HG03060 (cell line): ENCODE measurements at regions not wholly inside any gene's neighbourhood (a gene's known extent, or its start where the extent isn't known, plus 50 kb on each side); places are given as distances from the start of the nearest gene placed in this dataset.
A peak's percentile ranks its signal among the peaks of the same experiment; 100 is the strongest.
"Not testable (repeated sequence)": the region's sequence is repeated elsewhere in the genome, so short reads cannot be mapped to it uniquely, and the experiment has no call there.

Source experiments
- ATAC-seq: cut with Tn5 transposase; IDR thresholded peaks from one replicate; pipeline ENCODE4 v1.9.1; 2021; ENCODE audit warnings: low read depth, moderate number of reproducible peaks; ENCODE audit not compliant: unreplicated experiment

GRCh38 chr12:47382305-47382704, 302.5 kb upstream of the AMIGO2 start:
- no peak for ATAC-seq

GRCh38 chr12:47378907-47379306, 299.1 kb upstream of the AMIGO2 start:
- ATAC-seq, result no peak

DNA sequence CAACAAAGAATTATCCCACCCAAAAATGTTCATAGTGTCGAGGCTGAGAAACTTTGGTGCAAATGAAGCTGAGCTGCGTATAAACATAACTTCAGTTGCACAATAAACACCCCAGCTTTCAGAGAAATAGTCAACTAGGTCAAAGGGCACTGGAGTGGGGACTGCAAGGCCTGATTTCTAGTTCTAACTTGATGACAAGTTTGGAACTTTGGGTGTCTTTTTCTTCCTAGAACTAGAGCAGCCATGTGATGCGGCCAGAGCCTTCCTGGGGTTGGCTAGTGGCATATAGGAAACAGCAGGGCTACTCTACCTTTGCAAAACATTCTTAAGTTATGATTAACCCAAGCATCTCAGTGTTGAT, 298.4 kb upstream of the AMIGO2 start:
- ATAC-seq, result no peak

- ATAC-seq, result no peak
Measured at GRCh38 chr12:47377414-47378221, 297.9 kb upstream of the AMIGO2 start.

DNA sequence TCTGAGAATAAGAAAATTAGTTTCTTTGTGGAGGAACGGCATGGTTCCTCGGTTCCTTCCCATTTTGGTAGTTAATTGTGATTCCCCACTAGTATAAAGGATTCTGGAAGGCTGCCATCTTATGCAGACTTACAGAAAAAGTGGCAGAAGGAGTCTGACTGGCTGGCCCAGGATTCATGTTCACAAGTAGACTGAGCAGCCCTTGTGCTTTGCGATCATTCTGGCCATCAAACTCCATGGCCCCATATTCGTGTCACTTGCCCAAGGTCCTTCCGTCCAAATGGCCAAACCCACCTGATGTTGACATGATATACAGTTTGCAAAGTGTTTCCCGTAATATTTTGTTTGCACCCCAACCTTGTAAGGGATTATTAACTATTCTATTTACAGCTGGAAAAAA, 297.2 kb upstream of the AMIGO2 start:
- no peak for ATAC-seq

- no peak for ATAC-seq
Measured at GRCh38 chr12:47373554-47374150, 293.9 kb upstream of the AMIGO2 start.

DNA sequence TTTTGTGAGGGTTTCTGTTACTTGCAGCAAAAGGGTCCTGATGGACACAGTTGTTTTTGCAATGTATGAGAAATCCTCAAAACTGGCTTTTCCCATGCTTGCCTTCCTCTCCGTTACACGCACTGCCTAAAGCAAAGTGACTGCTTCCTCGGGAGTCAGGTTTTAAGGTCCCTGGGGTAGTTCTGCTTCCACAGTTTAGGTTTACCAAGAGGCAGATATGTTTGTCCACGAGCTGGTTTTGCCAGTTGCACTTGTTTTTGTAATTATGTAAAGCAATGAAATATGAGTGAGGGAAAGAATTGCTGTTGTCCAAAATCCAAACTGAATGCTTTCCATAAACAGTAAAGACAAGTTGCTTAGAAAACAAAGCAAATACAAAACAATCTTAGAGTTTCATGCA, 290.7 kb upstream of the AMIGO2 start:
- ATAC-seq, result no peak

GRCh38 chr12:47369085-47369484, 289.3 kb upstream of the AMIGO2 start:
- no peak for ATAC-seq

DNA sequence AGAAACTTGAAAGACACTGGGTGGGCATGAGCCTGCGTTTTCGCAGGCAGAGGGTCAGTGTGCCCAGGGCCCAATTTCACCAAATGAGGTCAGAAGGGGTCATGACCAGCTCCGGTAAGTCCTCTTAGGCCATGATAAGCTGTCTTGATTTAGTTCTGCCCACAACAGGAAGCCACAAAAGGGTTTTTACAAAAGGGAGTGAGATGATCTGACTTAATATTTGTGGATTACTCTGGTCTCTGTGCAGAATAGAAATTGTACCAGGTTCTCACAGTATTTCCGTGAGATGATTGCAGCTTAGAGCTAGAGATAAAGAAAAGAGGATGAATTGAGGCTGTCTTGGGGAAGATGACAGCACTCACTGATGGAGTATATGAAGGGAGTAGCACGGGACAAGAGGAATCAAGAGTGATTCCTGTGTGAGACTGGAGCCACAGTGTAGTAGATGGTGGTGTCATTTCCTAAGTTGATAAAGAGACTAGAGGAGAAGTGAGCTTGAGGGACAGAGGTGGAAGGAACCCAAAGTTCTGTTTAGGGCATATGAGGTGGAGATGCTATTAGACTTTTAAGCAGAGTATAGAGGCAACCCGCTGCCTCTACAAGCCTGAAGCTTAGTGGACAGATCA, 288.3 kb upstream of the AMIGO2 start:
- ATAC-seq, result no peak

- no peak for ATAC-seq
Measured at GRCh38 chr12:47366579-47366978, 286.8 kb upstream of the AMIGO2 start.

DNA sequence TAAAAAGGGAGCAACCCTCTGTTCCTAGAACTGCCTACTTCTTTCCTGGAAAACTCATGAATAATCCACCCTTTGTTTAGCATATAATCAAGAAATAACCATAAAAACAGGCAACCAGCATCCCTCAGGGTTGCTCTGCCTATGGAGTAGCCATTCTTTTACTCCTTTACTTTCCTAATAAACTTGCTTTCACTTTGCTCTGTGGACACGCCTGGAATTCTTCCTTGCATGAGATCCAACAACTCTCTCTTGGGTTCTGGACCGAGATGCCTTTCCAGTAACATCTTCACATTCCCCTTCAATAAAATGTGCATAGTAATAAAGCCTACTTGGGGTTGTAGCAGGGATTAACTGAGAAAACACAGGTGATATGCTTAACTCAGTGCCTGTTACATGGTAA, 286.4 kb upstream of the AMIGO2 start:
- ATAC-seq, result no peak

- not testable (repeated sequence) for ATAC-seq
Measured at GRCh38 chr12:47365443-47366076, 285.8 kb upstream of the AMIGO2 start.

GRCh38 chr12:47364261-47364660, 284.5 kb upstream of the AMIGO2 start:
- no peak for ATAC-seq

GRCh38 chr12:47362126-47362705, 282.5 kb upstream of the AMIGO2 start:
- ATAC-seq, result no peak

DNA sequence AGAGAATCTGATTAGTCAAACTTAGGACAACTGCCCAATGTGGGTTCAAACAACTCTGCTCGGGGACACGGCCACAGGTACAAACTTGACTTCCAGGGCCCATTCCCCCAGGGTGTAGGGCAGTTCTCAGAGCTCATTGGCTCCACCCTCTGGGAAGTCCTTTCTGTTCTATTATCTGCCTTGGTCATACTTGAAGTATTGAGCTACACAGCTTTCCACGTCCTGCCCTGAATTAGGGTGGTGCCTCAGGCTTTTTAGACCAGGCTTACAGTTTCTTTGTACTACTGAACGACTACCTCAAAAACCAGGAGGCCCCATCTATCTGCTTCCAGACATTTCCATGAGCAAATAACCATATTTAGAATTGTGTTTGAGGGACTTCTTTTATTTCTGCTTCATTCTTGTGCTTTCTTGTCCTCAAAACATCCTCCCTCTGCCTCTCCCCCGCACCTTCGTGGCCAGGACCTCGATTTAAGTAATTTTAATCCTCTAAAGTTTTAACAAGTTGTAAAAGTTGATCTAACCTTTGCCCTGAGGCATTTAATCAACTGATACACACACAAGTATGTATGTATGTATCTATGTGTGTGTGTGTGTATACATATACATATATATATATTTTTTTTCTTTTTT, 281.7 kb upstream of the AMIGO2 start:
- ATAC-seq, result peak; percentile 47

GRCh38 chr12:47360771-47361388, 281.1 kb upstream of the AMIGO2 start:
- ATAC-seq, result no peak

GRCh38 chr12:47360093-47360480, 280.3 kb upstream of the AMIGO2 start:
- no peak for ATAC-seq

DNA sequence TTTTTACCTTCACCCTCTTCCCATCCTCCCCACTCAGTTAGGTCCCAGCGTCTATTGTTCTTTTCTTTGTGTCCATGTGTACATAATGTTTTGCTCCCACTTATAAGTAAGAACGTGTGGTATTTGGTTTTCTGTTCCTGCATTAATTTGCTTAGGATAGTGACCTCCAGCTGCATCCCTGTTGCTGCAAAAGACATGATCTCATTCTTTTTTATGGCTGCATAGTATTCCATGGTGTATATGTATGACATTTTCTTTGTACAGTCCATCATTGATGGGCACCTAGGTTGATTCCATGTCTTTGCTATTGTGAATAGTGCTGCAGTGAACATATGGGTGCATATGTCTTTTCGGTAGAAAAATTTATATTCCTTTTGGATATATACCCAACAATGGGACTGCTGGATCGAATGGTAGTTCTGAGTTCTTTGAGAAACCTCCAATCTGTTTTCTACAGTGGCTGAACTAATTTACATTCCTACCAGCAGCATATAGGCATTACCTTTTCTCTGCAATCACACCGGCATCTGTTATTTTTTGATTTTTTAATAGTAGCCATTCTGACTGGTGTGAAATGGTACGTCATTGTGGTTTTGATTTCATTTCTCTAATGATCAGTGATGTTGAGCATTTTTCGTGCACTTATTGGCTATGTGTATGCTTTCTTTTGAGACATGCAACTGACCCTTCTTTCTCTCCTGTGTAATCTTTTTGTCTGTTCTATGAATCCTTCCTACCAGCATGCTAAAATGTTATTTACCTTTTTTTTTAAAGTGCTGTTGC, 279.7 kb upstream of the AMIGO2 start:
- no peak for ATAC-seq

DNA sequence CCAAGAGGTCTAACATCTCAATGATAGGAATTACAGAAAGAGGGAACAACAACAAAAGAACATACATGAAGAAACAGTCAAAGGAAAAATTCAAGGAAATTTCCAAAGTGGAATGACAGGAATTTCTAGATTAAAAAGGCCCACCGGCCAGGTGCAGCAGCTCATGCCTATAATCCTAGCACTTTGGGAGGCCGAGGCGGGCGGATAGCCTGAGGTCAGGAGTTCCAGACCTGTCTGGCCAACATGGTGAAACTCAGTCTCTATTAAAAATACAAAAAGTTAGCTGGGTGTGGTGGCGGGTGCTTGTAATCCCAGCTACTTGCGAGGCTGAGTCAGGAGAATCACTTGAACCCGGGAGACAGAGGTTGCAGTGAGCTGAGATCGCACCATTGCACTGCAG, 277.2 kb upstream of the AMIGO2 start:
- not testable (repeated sequence) for ATAC-seq
